A549 (cell line): ENCODE measurements at regions not wholly inside any gene's neighbourhood (a gene's known extent, or its start where the extent isn't known, plus 50 kb on each side); places are given as distances from the start of the nearest gene placed in this dataset.

Source experiments
- ATAC-seq, 2 experiments: fragments of 200-7000 bp in 1 of 2; fragments of >200 bp in 1 of 2; cut with Nextera tagmentation in 1 of 2; cut with Tn5 transposase in 1 of 2; 3 replicates each; pipeline versions ENCODE4 v1.8.0 to v1.9.1; 2018 to 2020; ENCODE audit warnings: mild to moderate bottlenecking in 1 of 2, moderate library complexity in 1 of 2
- CTCF ChIA-PET: fragments of 300-600 bp; sonication (Branson Sonifier 250); formaldehyde crosslinking; extraction: SDS; loops from one replicate; lab custom pipeline; 2021; ENCODE audit warnings: antibody characterized with exemption, inconsistent platforms; lab: Yijun Ruan, JAX
- POLR2A ChIA-PET: fragments of 350-600 bp; formaldehyde crosslinking; extraction: SDS; loops from one replicate; lab custom pipeline; 2021; ENCODE audit warnings: antibody characterized with exemption, inconsistent platforms; lab: Yijun Ruan, JAX
- DNase-seq, 2 experiments: peaks; one replicate each; pipeline versions ENCODE4 v3.0.0 to v3.0.0-alpha.2; 2011 to 2016; ENCODE audit warnings: low read depth in 1 of 2, low spot score in 1 of 2
- FAIRE-seq: peaks from 2 replicates; lab custom pipeline; 2011; peaks lifted over from hg19 to GRCh38; lab: Jason Lieb, UNC
- H3K27ac ChIP-seq, 2 experiments: fragments of >200 bp; sonication (Bioruptor Twin); formaldehyde crosslinking; 3 replicates each; pipeline ENCODE4 v1.5.1; 2016 to 2017
- H3K4me1 ChIP-seq: fragments of >200 bp; sonication (Bioruptor Twin); formaldehyde crosslinking; 3 replicates; pipeline ENCODE4 v1.6.1; 2016
- H3K4me2 ChIP-seq: fragments of >200 bp; sonication (Bioruptor Twin); formaldehyde crosslinking; 3 replicates; pipeline ENCODE4 v1.6.1; 2016
- H3K4me3 ChIP-seq: fragments of >200 bp; sonication (Bioruptor Twin); formaldehyde crosslinking; 3 replicates; pipeline ENCODE4 v1.5.1; 2016
- H3K9me3 ChIP-seq: fragments of >200 bp; sonication (Bioruptor Twin); formaldehyde crosslinking; 3 replicates; pipeline ENCODE4 v1.6.1; 2016
- ATOH8 ChIP-seq: fragments of 250-450 bp; sonication (Bioruptor Pico); IDR thresholded peaks from 2 replicates; pipeline ENCODE4 v1.5.0; 2020; ENCODE audit warnings: low read depth, mild to moderate bottlenecking, moderate library complexity
- BCL3 ChIP-seq: fragments of >200 bp; sonication (Bioruptor Twin); formaldehyde crosslinking; IDR thresholded peaks from 3 replicates; pipeline ENCODE4 v1.6.1; 2016
- BHLHE40 ChIP-seq: IDR thresholded peaks from 2 replicates; pipeline ENCODE4 v1.6.1; 2012; ENCODE audit warnings: low read depth, low read length, inconsistent platforms
- E2F6 ChIP-seq: IDR thresholded peaks from 2 replicates; pipeline ENCODE4 v1.6.1; 2012; ENCODE audit warnings: low read depth, borderline replicate concordance
- EHF ChIP-seq: fragments of 250-450 bp; sonication (Bioruptor Pico); IDR thresholded peaks from 2 replicates; pipeline ENCODE4 v1.5.0; 2020; ENCODE audit warnings: mild to moderate bottlenecking
- FOSL2 ChIP-seq, 2 experiments: fragments of 450-650 bp in 1 of 2; fragments of >200 bp in 1 of 2; sonication (Bioruptor Twin) in 1 of 2; formaldehyde crosslinking; IDR thresholded peaks; 2 replicates each; pipeline versions ENCODE4 v1.5.0 to v1.6.1; 2016 to 2020; ENCODE audit warnings: mild to moderate bottlenecking in 1 of 2, moderate library complexity in 1 of 2
- HES2 ChIP-seq: fragments of >200 bp; sonication (Bioruptor Twin); formaldehyde crosslinking; IDR thresholded peaks from 2 replicates; pipeline ENCODE4 v1.6.1; 2016
- HMGXB4 ChIP-seq: fragments of 250-450 bp; sonication (Bioruptor Pico); IDR thresholded peaks from 2 replicates; pipeline ENCODE4 v1.5.0; 2021; ENCODE audit warnings: mild to moderate bottlenecking, moderate library complexity, borderline replicate concordance
- HOXA7 ChIP-seq: fragments of 250-450 bp; sonication (Bioruptor Pico); IDR thresholded peaks from 2 replicates; pipeline ENCODE4 v1.5.0; 2020; ENCODE audit warnings: mild to moderate bottlenecking, moderate library complexity
- HOXB13 ChIP-seq: fragments of 250-450 bp; sonication (Bioruptor Pico); IDR thresholded peaks from 2 replicates; pipeline ENCODE4 v1.5.0; 2020; ENCODE audit warnings: low read depth, mild to moderate bottlenecking, moderate library complexity
- JUN ChIP-seq, 2 experiments: fragments of >200 bp; sonication (Bioruptor Twin); formaldehyde crosslinking; IDR thresholded peaks; 2 replicates in 1 of 2; 3 replicates in 1 of 2; pipeline ENCODE4 v1.6.1; 2016 to 2017
- MAX ChIP-seq: IDR thresholded peaks from 2 replicates; pipeline ENCODE4 v1.6.1; 2012
- POLR2AphosphoS2 ChIP-seq: conservative IDR thresholded peaks from 2 replicates; pipeline ENCODE4 v1.6.1; 2012; ENCODE audit warnings: low read length, improper control_type of control experiment, inconsistent platforms
- REST ChIP-seq: fragments of 200-600 bp; sonication (generic); IDR thresholded peaks from 2 replicates; pipeline ENCODE4 v1.6.1; 2016; ENCODE audit warnings: antibody characterized with exemption, mild to moderate bottlenecking, moderate library complexity
- SREBF2 ChIP-seq: fragments of 450-650 bp; IDR thresholded peaks from 2 replicates; pipeline ENCODE4 v1.6.1; 2014; ENCODE audit warnings: mild to moderate bottlenecking, moderate library complexity
- TFCP2L1 ChIP-seq: fragments of 250-450 bp; sonication (Bioruptor Pico); IDR thresholded peaks from 2 replicates; pipeline ENCODE4 v1.5.0; 2021; ENCODE audit warnings: mild to moderate bottlenecking
- USF2 ChIP-seq: fragments of 450-650 bp; IDR thresholded peaks from 2 replicates; pipeline ENCODE4 v1.6.1; 2014; ENCODE audit warnings: antibody characterized with exemption
- ZNF302 ChIP-seq: fragments of 250-450 bp; sonication (Bioruptor Pico); IDR thresholded peaks from 2 replicates; pipeline ENCODE4 v1.9.0; 2021; ENCODE audit warnings: inconsistent platforms, mild to moderate bottlenecking, moderate library complexity
- WGBS: methylation state at CpG from one replicate; pipeline ENCODE4 v1.1.6; 2017; ENCODE audit errors: missing lambda C conversion rate; 5-methylcytosine and 5-hydroxymethylcytosine counted together

GRCh38 chr3:101950510-101950909 lies 101.2 kb downstream of the NFKBIZ start (continued):
- TF ChIP-seq E2F6 (no peak), FOSL2 (IDR thresholded peaks at IDR 0.05) (no peak), FOSL2 (CRISPR knock-in tag; IDR thresholded peaks at IDR 0.05) (no peak), EHF (CRISPR knock-in tag) (no peak), BCL3 (no peak), REST (no peak)

- Histone ChIP-seq H3K9me3 (no peaks in the 10 kb centered on the region), H3K4me1 (0 out of 3 replicates have a peak, but pooled peaks cover 4% of the 10 kb centered on the region), H3K4me2 (no peak overlapping the region), H3K27ac (no peak overlapping the region), H3K4me3 (no peak overlapping the region)
- DNase-seq (no peak), FAIRE-seq (no peak), ATAC-seq (no peak)
- CTCF ChIA-PET, result interaction anchor here (1.1 to 2.4 kb wide), 3 partner anchors 12 to 278 kb away, joined by 3 to 8 read pairs (median 7); no protein-coding TSS in a partner anchor
- WGBS, result 62% methylated on average over 1 of the region's 1 CpG
- TF ChIP-seq HOXA7 (CRISPR knock-in tag) (no peak), BHLHE40 (no peak), TFCP2L1 (CRISPR knock-in tag) (no peak), HES2 (no peak), MAX (no peak), HOXB13 (CRISPR knock-in tag) (no peak), REST (no peak), ZNF302 (CRISPR knock-in tag) (no peak), SREBF2 (no peak), USF2 (no peak), HMGXB4 (CRISPR knock-in tag) (no peak), POLR2AphosphoS2 (no peak), ATOH8 (CRISPR knock-in tag) (no peak), JUN (IDR thresholded peaks at IDR 0.05) (no peak)
- TF ChIP-seq, all 56 proteins: peak for 0
- POLR2A ChIA-PET, result interaction anchor here (0.9 kb wide), 1 partner anchor 101 kb away, joined by 5 read pairs; the partner anchor contains the start of gene NFKBIZ
Observed at GRCh38 chr3:101950985-101951733, 101.8 kb downstream of the NFKBIZ start.
